HEK293 (cell line): ENCODE measurements at regions not wholly inside any gene's neighbourhood (a gene's known extent, or its start where the extent isn't known, plus 50 kb on each side); places are given as distances from the start of the nearest gene placed in this dataset.

ENCODE experiments used
- CTCF ChIA-PET: fragments of 350-600 bp; formaldehyde crosslinking; extraction: SDS; loops from one replicate; lab custom pipeline; 2021; ENCODE audit warnings: antibody characterized with exemption; lab: Yijun Ruan, JAX
- POLR2A ChIA-PET: fragments of 300-600 bp; formaldehyde crosslinking; extraction: SDS; loops from one replicate; lab custom pipeline; 2020; ENCODE audit warnings: antibody characterized with exemption, inconsistent platforms; lab: Yijun Ruan, JAX
- H3K27ac ChIP-seq: fragments of 200-500 bp; sonication (Bioruptor generic); 2 replicates; pipeline ENCODE4 v1.5.1; 2014; ENCODE audit warnings: low read depth, low read length, control low read depth, inconsistent platforms; ENCODE audit errors: extremely low read depth
- H3K36me3 ChIP-seq, 2 experiments: fragments of 200-500 bp in 1 of 2; sonication (Bioruptor generic) in 1 of 2; 1 replicate in 1 of 2; 2 replicates in 1 of 2; pipeline ENCODE4 v1.5.1; 2014 to 2017; ENCODE audit warnings: inconsistent platforms in 2 of 2, low read length in 2 of 2; ENCODE audit not compliant: control insufficient read depth in 2 of 2, insufficient read depth in 1 of 2
- H3K4me1 ChIP-seq: fragments of 200-500 bp; sonication (Bioruptor generic); 2 replicates; pipeline ENCODE4 v1.5.1; 2014; ENCODE audit warnings: mild to moderate bottlenecking, low read length, inconsistent platforms; ENCODE audit not compliant: control insufficient read depth, insufficient read depth
- H3K4me3 ChIP-seq: 2 replicates; pipeline ENCODE4 v1.5.1; 2011; ENCODE audit warnings: low read depth, mild to moderate bottlenecking, control low read depth, low read length, moderate library complexity
- H3K9me3 ChIP-seq: fragments of 200-500 bp; sonication (Bioruptor generic); 2 replicates; pipeline ENCODE4 v1.5.1; 2014; ENCODE audit warnings: low read depth, low read length, inconsistent platforms; ENCODE audit not compliant: control insufficient read depth, insufficient read depth
- BCL11A ChIP-seq: fragments of 450-650 bp; formaldehyde crosslinking; IDR thresholded peaks from 2 replicates; pipeline ENCODE4 v1.5.1; 2016; ENCODE audit warnings: low read depth, missing biosample characterization, missing genetic modification characterization
- BCL11B ChIP-seq: fragments of 450-650 bp; formaldehyde crosslinking; IDR thresholded peaks from 2 replicates; pipeline ENCODE4 v1.5.1; 2016; ENCODE audit warnings: low read depth, missing biosample characterization, missing genetic modification characterization
- CTCF ChIP-seq: fragments of 450-650 bp; formaldehyde crosslinking; IDR thresholded peaks from 2 replicates; pipeline ENCODE4 v1.5.1; 2016; ENCODE audit warnings: missing biosample characterization, missing genetic modification characterization
- MYNN ChIP-seq: fragments of 450-650 bp; formaldehyde crosslinking; IDR thresholded peaks from 2 replicates; pipeline ENCODE4 v1.5.1; 2016; ENCODE audit warnings: missing biosample characterization, missing genetic modification characterization, borderline replicate concordance
- TCF7L2 ChIP-seq: IDR thresholded peaks from 2 replicates; pipeline ENCODE4 v1.6.1; 2011; ENCODE audit warnings: low read depth, mild to moderate bottlenecking, inconsistent platforms, low read length, moderate library complexity, borderline replicate concordance
- TRIM28 ChIP-seq: IDR thresholded peaks from 2 replicates; pipeline ENCODE4 v1.6.1; 2011; ENCODE audit warnings: low read length, control low read depth, borderline replicate concordance
- ZFP41 ChIP-seq: fragments of 450-650 bp; formaldehyde crosslinking; IDR thresholded peaks from 2 replicates; pipeline ENCODE4 v1.5.1; 2016; ENCODE audit warnings: missing biosample characterization, missing genetic modification characterization, borderline replicate concordance
- ZFP69B ChIP-seq: fragments of 450-650 bp; formaldehyde crosslinking; IDR thresholded peaks from 2 replicates; pipeline ENCODE4 v1.5.1; 2016; ENCODE audit warnings: missing biosample characterization, missing genetic modification characterization
- ZNF133 ChIP-seq: fragments of 450-650 bp; formaldehyde crosslinking; IDR thresholded peaks from 2 replicates; pipeline ENCODE4 v1.5.1; 2016; ENCODE audit warnings: missing biosample characterization, missing genetic modification characterization
- ZNF19 ChIP-seq: fragments of 450-650 bp; formaldehyde crosslinking; IDR thresholded peaks from 2 replicates; pipeline ENCODE4; 2016; ENCODE audit warnings: missing biosample characterization, missing genetic modification characterization, low read depth
- ZNF24 ChIP-seq: fragments of 450-650 bp; formaldehyde crosslinking; IDR thresholded peaks from 2 replicates; pipeline ENCODE4 v1.5.1; 2016; ENCODE audit warnings: missing biosample characterization, missing genetic modification characterization
- ZNF26 ChIP-seq: fragments of 450-650 bp; formaldehyde crosslinking; IDR thresholded peaks from 2 replicates; pipeline ENCODE4 v1.5.1; 2016; ENCODE audit warnings: missing biosample characterization, missing genetic modification characterization
- ZNF274 ChIP-seq, 2 experiments: fragments of 200-500 bp in 1 of 2; fragments of 450-650 bp in 1 of 2; sonication (Bioruptor generic) in 1 of 2; formaldehyde crosslinking in 1 of 2; IDR thresholded peaks; 2 replicates each; pipeline versions ENCODE4 v1.5.1 to v1.6.1; 2014 to 2016; ENCODE audit warnings: borderline replicate concordance in 1 of 2, inconsistent platforms in 1 of 2, low read length in 1 of 2, missing biosample characterization in 1 of 2, missing genetic modification characterization in 1 of 2
- ZNF302 ChIP-seq: fragments of 450-650 bp; formaldehyde crosslinking; IDR thresholded peaks from 2 replicates; pipeline ENCODE4 v1.5.1; 2016; ENCODE audit warnings: missing biosample characterization, missing genetic modification characterization, low read depth
- ZNF324 ChIP-seq: fragments of 450-650 bp; formaldehyde crosslinking; IDR thresholded peaks from 2 replicates; pipeline ENCODE4 v1.5.1; 2016; ENCODE audit warnings: missing biosample characterization, missing genetic modification characterization
- ZNF513 ChIP-seq: fragments of 450-650 bp; IDR thresholded peaks from 2 replicates; pipeline ENCODE4 v1.5.1; 2018; ENCODE audit warnings: missing biosample characterization, missing genetic modification characterization
- ZNF544 ChIP-seq: fragments of 450-650 bp; formaldehyde crosslinking; IDR thresholded peaks from 2 replicates; pipeline ENCODE4 v1.5.0; 2017; ENCODE audit warnings: missing biosample characterization, missing genetic modification characterization
- ZNF677 ChIP-seq: fragments of 450-650 bp; IDR thresholded peaks from 2 replicates; pipeline ENCODE4 v1.5.0; 2018; ENCODE audit warnings: missing biosample characterization, mild to moderate bottlenecking, missing genetic modification characterization, moderate library complexity
- ZNF701 ChIP-seq: fragments of 450-650 bp; formaldehyde crosslinking; IDR thresholded peaks from 2 replicates; pipeline ENCODE4 v1.5.1; 2016; ENCODE audit warnings: missing biosample characterization, missing genetic modification characterization
- ZNF768 ChIP-seq: fragments of 450-650 bp; formaldehyde crosslinking; IDR thresholded peaks from 2 replicates; pipeline ENCODE4 v1.5.1; 2018; ENCODE audit warnings: missing biosample characterization, mild to moderate bottlenecking, missing genetic modification characterization
- ZNF776 ChIP-seq: fragments of 450-650 bp; formaldehyde crosslinking; IDR thresholded peaks from 2 replicates; pipeline ENCODE4 v1.5.0; 2017; ENCODE audit warnings: missing biosample characterization, missing genetic modification characterization, borderline replicate concordance
- ZNF791 ChIP-seq: fragments of 450-650 bp; formaldehyde crosslinking; IDR thresholded peaks from 2 replicates; pipeline ENCODE4 v1.5.1; 2016; ENCODE audit warnings: missing biosample characterization, missing genetic modification characterization
- ZSCAN23 ChIP-seq: fragments of 450-650 bp; formaldehyde crosslinking; IDR thresholded peaks from 2 replicates; pipeline ENCODE4 v1.5.1; 2016; ENCODE audit warnings: missing biosample characterization, missing genetic modification characterization
- TF ChIP-seq, protein P1 (sequence below): fragments of 450-650 bp; formaldehyde crosslinking; IDR thresholded peaks from 2 replicates; pipeline ENCODE4 v1.5.1; 2016; ENCODE audit warnings: missing biosample characterization, missing genetic modification characterization

GRCh38 chr9:38234479-38235170, 157.9 kb upstream of the ALDH1B1 start:
- CTCF ChIA-PET, result no interaction called here
- POLR2A ChIA-PET, result interaction anchor here (0.6 kb wide), 1 partner anchor 54 kb away, joined by 3 read pairs; no protein-coding TSS in a partner anchor
- TF ChIP-seq ZNF302 (tag by site-specific recombination), result no peak
- no peak for TF ChIP-seq CTCF (tag by site-specific recombination)
- TF ChIP-seq ZNF19 (tag by site-specific recombination), result no peak
- no peak for TF ChIP-seq ZNF701 (tag by site-specific recombination)
- TF ChIP-seq ZFP41 (tag by site-specific recombination), result no peak
- no peak for TF ChIP-seq ZNF791
- TF ChIP-seq ZNF776, result no peak
- no peak for TF ChIP-seq ZNF274 (IDR thresholded peaks at IDR 0.05; ENCODE audit: low read length)
- no peak for TF ChIP-seq ZNF274 (tag by site-specific recombination; IDR thresholded peaks at IDR 0.05; ENCODE audit: borderline replicate concordance)
- TF ChIP-seq, protein P1, sequence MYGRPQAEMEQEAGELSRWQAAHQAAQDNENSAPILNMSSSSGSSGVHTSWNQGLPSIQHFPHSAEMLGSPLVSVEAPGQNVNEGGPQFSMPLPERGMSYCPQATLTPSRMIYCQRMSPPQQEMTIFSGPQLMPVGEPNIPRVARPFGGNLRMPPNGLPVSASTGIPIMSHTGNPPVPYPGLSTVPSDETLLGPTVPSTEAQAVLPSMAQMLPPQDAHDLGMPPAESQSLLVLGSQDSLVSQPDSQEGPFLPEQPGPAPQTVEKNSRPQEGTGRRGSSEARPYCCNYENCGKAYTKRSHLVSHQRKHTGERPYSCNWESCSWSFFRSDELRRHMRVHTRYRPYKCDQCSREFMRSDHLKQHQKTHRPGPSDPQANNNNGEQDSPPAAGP (tag by site-specific recombination), result no peak
- no peak for TF ChIP-seq BCL11B (tag by site-specific recombination)
- TF ChIP-seq MYNN (tag by site-specific recombination), result no peak
- TF ChIP-seq ZSCAN23 (tag by site-specific recombination), result no peak
- TF ChIP-seq ZNF324, result no peak
- no peak for TF ChIP-seq ZNF677 (tag by site-specific recombination)
- no peak for TF ChIP-seq TRIM28
- no peak for TF ChIP-seq ZNF544 (tag by site-specific recombination)
- TF ChIP-seq BCL11A (tag by site-specific recombination), result no peak
- no peak for TF ChIP-seq ZNF26 (tag by site-specific recombination)
- TF ChIP-seq TCF7L2, result no peak
- TF ChIP-seq, all 188 proteins: peak for 0
- Histone ChIP-seq H3K9me3 (no peaks in the 10 kb centered on the region), H3K27ac (no peak overlapping the region), H3K4me1 (no peaks in the 10 kb centered on the region), H3K36me3 (no peaks in the 10 kb centered on the region), H3K4me3 (no peak overlapping the region)

- H3K9me3 ChIP-seq, result no peaks in the 10 kb centered on the region
- ChIA-PET POLR2A (interaction anchor here (0.6 kb wide), 1 partner anchor 54 kb away, joined by 3 read pairs; no protein-coding TSS in a partner anchor), CTCF (interaction anchor here (0.9 kb wide), 1 partner anchor 58 kb away, joined by 3 read pairs; no protein-coding TSS in a partner anchor)
- no peaks in the 10 kb centered on the region for H3K4me1 ChIP-seq
- no peak overlapping the region for H3K4me3 ChIP-seq
- H3K36me3 ChIP-seq, result no peaks in the 10 kb centered on the region
- no peak for TF ChIP-seq TRIM28
- no peak for TF ChIP-seq ZNF133 (tag by site-specific recombination)
- TF ChIP-seq ZNF768, result no peak
- no peak for TF ChIP-seq ZNF513 (tag by site-specific recombination)
- no peak for TF ChIP-seq ZNF24 (tag by site-specific recombination)
- TF ChIP-seq ZFP69B (tag by site-specific recombination), result no peak
- H3K27ac ChIP-seq, result no peak overlapping the region
These were observed 158.6 kb upstream of the ALDH1B1 start for GRCh38 chr9:38233796-38234355.
